Osteocyte (in vitro differentiated cells): ENCODE measurements at regions not wholly inside any gene's neighbourhood (a gene's known extent, or its start where the extent isn't known, plus 50 kb on each side); places are given as distances from the start of the nearest gene placed in this dataset.
"Not testable (repeated sequence)": the region's sequence is repeated elsewhere in the genome, so short reads cannot be mapped to it uniquely, and the experiment has no call there.

ENCODE experiments used
- DNase-seq: peaks from one replicate; pipeline ENCODE4 v3.0.0; 2021; ENCODE audit warnings: mixed read lengths; ENCODE audit not compliant: unreplicated experiment; ENCODE audit errors: extremely low spot score
- H3K27ac Mint-ChIP-seq: one replicate; pipeline ENCODE4 v1.8.0; 2021; ENCODE audit warnings: mild to moderate bottlenecking, mixed read lengths; ENCODE audit not compliant: unreplicated experiment
- H3K27me3 Mint-ChIP-seq: one replicate; pipeline ENCODE4 v1.8.0; 2021; ENCODE audit warnings: mixed read lengths; ENCODE audit not compliant: unreplicated experiment
- H3K36me3 Mint-ChIP-seq: one replicate; pipeline ENCODE4 v1.8.0; 2021; ENCODE audit warnings: mixed read lengths; ENCODE audit not compliant: unreplicated experiment
- H3K4me1 Mint-ChIP-seq: one replicate; pipeline ENCODE4 v1.8.0; 2021; ENCODE audit warnings: mixed read lengths; ENCODE audit not compliant: unreplicated experiment
- H3K4me3 Mint-ChIP-seq: one replicate; pipeline ENCODE4 v1.8.0; 2021; ENCODE audit warnings: mild to moderate bottlenecking, moderate library complexity, mixed read lengths; ENCODE audit not compliant: unreplicated experiment
- H3K9me3 Mint-ChIP-seq: one replicate; pipeline ENCODE4 v1.8.0; 2021; ENCODE audit warnings: mixed read lengths; ENCODE audit not compliant: unreplicated experiment
- TF ChIP-seq, protein P1 (sequence below): fragments of 200-600 bp; sonication (generic); IDR thresholded peaks from 2 replicates; pipeline ENCODE4 v1.5.0; 2021; ENCODE audit warnings: antibody characterized with exemption, mild to moderate bottlenecking, moderate library complexity

DNA sequence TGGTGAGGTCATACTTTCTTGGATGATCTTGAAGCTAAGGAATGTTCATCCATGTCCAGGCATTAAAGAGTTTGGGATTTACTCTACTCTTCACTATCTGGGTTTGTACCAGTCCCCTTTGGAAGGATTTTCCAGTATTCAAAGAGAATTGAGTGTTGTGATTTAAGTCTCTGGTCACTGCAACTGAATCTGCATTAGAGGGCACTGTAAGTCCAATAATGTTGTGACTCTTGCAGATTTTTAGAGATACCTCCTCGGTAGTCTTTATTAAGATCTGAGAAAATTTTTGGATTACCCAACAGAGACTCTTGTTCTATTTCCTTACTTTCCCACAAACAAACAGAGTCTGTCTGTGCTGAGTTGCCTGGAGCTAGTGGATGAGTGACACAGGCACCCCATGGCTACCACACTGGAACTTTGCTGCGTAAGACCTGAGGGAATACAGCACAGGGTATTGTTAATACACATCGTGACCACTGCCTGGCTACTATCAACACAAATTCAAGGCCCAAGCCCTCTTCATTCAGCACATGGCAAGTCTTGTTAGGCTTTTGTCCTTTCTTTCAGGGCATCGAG, 357.1 kb upstream of the KLHL4 start:
- Mint-ChIP-seq H3K4me3 (no peak overlapping the region), H3K27ac (no peak overlapping the region), H3K9me3 (peaks cover 59% of the 10 kb centered on the region), H3K36me3 (no peaks in the 10 kb centered on the region), H3K27me3 (no peaks in the 10 kb centered on the region), H3K4me1 (no peaks in the 10 kb centered on the region)
- no peak for DNase-seq
- TF ChIP-seq, protein P1, sequence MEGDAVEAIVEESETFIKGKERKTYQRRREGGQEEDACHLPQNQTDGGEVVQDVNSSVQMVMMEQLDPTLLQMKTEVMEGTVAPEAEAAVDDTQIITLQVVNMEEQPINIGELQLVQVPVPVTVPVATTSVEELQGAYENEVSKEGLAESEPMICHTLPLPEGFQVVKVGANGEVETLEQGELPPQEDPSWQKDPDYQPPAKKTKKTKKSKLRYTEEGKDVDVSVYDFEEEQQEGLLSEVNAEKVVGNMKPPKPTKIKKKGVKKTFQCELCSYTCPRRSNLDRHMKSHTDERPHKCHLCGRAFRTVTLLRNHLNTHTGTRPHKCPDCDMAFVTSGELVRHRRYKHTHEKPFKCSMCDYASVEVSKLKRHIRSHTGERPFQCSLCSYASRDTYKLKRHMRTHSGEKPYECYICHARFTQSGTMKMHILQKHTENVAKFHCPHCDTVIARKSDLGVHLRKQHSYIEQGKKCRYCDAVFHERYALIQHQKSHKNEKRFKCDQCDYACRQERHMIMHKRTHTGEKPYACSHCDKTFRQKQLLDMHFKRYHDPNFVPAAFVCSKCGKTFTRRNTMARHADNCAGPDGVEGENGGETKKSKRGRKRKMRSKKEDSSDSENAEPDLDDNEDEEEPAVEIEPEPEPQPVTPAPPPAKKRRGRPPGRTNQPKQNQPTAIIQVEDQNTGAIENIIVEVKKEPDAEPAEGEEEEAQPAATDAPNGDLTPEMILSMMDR: no peak

DNA sequence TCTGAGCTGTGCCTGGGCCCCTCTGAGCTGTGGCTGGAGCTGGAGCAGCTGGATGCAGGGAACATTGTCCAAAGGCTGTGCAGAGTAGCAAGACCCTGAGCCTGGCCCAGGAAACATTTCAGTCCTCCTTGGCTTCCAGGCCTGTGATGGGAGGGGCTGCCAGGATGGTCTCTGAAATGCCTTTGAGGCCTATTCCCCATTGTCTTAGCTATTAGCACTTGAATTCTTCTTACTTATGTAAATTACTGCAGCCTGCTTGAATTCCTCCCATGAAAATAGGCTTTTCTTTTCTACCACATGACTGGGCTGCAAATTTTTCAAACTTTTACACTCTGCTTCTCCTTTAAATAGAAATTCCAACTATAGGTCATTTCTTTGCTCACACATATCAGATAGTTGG, 349.8 kb upstream of the KLHL4 start:
- Mint-ChIP-seq H3K27ac (no peak overlapping the region), H3K9me3 (peaks cover 41% of the 10 kb centered on the region), H3K27me3 (no peaks in the 10 kb centered on the region), H3K4me1 (no peaks in the 10 kb centered on the region), H3K4me3 (no peak overlapping the region), H3K36me3 (no peaks in the 10 kb centered on the region)
- TF ChIP-seq, protein P1: no peak
- no peak for DNase-seq

DNA sequence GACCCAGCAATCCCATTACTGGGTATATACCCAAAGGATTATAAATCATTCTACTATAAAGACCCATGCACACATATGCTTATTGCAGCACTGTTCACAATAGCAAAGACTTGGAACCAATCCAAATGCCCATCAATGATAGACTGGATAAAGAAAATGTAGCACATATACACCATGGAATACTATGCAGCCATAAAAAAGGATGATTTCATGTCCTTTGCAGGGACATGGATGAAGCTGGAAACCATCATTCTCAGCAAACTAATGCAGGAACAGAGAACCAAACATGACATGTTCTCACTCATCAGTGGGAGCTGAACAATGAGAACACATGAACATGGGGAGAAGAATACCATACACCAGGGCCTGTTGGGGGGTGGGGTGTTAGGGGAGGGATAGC, 339.6 kb upstream of the KLHL4 start:
- H3K4me3 Mint-ChIP-seq, DNase-seq, H3K27ac Mint-ChIP-seq, H3K36me3 Mint-ChIP-seq, H3K27me3 Mint-ChIP-seq, H3K4me1 Mint-ChIP-seq: not testable (repeated sequence)
- H3K9me3 Mint-ChIP-seq: peaks cover 16% of the 10 kb centered on the region
